HepG2 (cell line): ENCODE measurements at regions not wholly inside any gene's neighbourhood (a gene's known extent, or its start where the extent isn't known, plus 50 kb on each side); places are given as distances from the start of the nearest gene placed in this dataset.
A peak's percentile ranks its signal among the peaks of the same experiment; 100 is the strongest.

Experiments
- EZH2 ChIP-seq: conservative IDR thresholded peaks from 2 replicates; pipeline ENCODE4 v1.6.1; 2012; ENCODE audit warnings: mild to moderate bottlenecking, low read depth, low read length, moderate library complexity
- HES4 ChIP-seq: sonication (generic); formaldehyde crosslinking; IDR thresholded peaks from 2 replicates; pipeline ENCODE4 v1.9.0; 2021; ENCODE audit warnings: mild to moderate bottlenecking, missing genetic modification reagents, borderline replicate concordance
- HMG20A ChIP-seq: IDR thresholded peaks from 2 replicates; pipeline ENCODE4 v1.6.1; 2016; ENCODE audit warnings: borderline replicate concordance
- HMGXB4 ChIP-seq, 2 experiments: sonication (generic) in 1 of 2; formaldehyde crosslinking in 1 of 2; IDR thresholded peaks; 2 replicates each; pipeline versions ENCODE4 v1.4.0 to v1.6.1; 2018 to 2020; ENCODE audit warnings: missing genetic modification reagents in 2 of 2, borderline replicate concordance in 1 of 2, low read depth in 1 of 2, mild to moderate bottlenecking in 1 of 2, missing biosample characterization in 1 of 2
- JARID2 ChIP-seq: sonication (generic); formaldehyde crosslinking; IDR thresholded peaks from 2 replicates; pipeline ENCODE4 v1.8.1; 2023; ENCODE audit warnings: missing genetic modification reagents, inconsistent platforms; ENCODE audit not compliant: insufficient replicate concordance
- NCOR1 ChIP-seq: fragments of 200-600 bp; sonication (generic); IDR thresholded peaks from 2 replicates; pipeline ENCODE4 v1.7.0; 2017; ENCODE audit warnings: antibody characterized with exemption, low read length, borderline replicate concordance
- PITX1 ChIP-seq: sonication (generic); formaldehyde crosslinking; IDR thresholded peaks from 2 replicates; pipeline ENCODE4 v1.5.1; 2020; ENCODE audit warnings: mild to moderate bottlenecking, missing genetic modification reagents
- RFX3 ChIP-seq: IDR thresholded peaks from 2 replicates; pipeline ENCODE4 v1.6.1; 2016; ENCODE audit warnings: missing biosample characterization, missing genetic modification reagents
- TCF7L2 ChIP-seq: IDR thresholded peaks from 2 replicates; pipeline ENCODE4 v1.6.1; 2011; ENCODE audit warnings: mild to moderate bottlenecking, low read depth, low read length, moderate library complexity
- ZBTB26 ChIP-seq: IDR thresholded peaks from 2 replicates; pipeline ENCODE4 v1.6.1; 2016; ENCODE audit warnings: missing compliant biosample characterization, missing genetic modification reagents, borderline replicate concordance
- ZNF326 ChIP-seq: sonication (generic); formaldehyde crosslinking; IDR thresholded peaks from 2 replicates; pipeline ENCODE4 v1.4.0; 2020; ENCODE audit warnings: missing genetic modification reagents, borderline replicate concordance
- ZNF350 ChIP-seq: sonication (generic); formaldehyde crosslinking; IDR thresholded peaks from 2 replicates; pipeline ENCODE4 v1.4.0; 2020; ENCODE audit warnings: mild to moderate bottlenecking, low read depth, missing genetic modification reagents, borderline replicate concordance
- ZNF362 ChIP-seq: sonication (generic); formaldehyde crosslinking; IDR thresholded peaks from 2 replicates; pipeline ENCODE4 v1.4.0; 2020; ENCODE audit warnings: missing genetic modification reagents, mild to moderate bottlenecking, borderline replicate concordance
- ZNF431 ChIP-seq: sonication (generic); formaldehyde crosslinking; IDR thresholded peaks from 2 replicates; pipeline ENCODE4 v1.9.0; 2022; ENCODE audit warnings: missing genetic modification reagents, low read depth, mild to moderate bottlenecking, borderline replicate concordance
- ZNF446 ChIP-seq: sonication (generic); formaldehyde crosslinking; IDR thresholded peaks from 2 replicates; pipeline ENCODE4 v1.5.0; 2020; ENCODE audit warnings: mild to moderate bottlenecking, missing genetic modification reagents
- ZNF740 ChIP-seq: sonication (generic); formaldehyde crosslinking; IDR thresholded peaks from 2 replicates; pipeline ENCODE4 v1.4.0; 2020; ENCODE audit warnings: missing genetic modification reagents
- ZNF790 ChIP-seq: sonication (generic); formaldehyde crosslinking; IDR thresholded peaks from 2 replicates; pipeline ENCODE4 v1.8.0; 2022; ENCODE audit warnings: missing genetic modification reagents, mild to moderate bottlenecking, borderline replicate concordance
- ZSCAN29 ChIP-seq: sonication (generic); formaldehyde crosslinking; conservative IDR thresholded peaks from 2 replicates; pipeline ENCODE4 v1.4.0; 2020; ENCODE audit warnings: mild to moderate bottlenecking, missing genetic modification reagents

- TF ChIP-seq RFX3 (CRISPR knock-in tag), result no peak
- no peak for TF ChIP-seq ZNF446 (CRISPR knock-in tag)
- no peak for TF ChIP-seq ZNF790 (CRISPR knock-in tag)
- no peak for TF ChIP-seq ZNF350 (CRISPR knock-in tag)
- TF ChIP-seq NCOR1, result peak; percentile 51; the same call in 1 of the 2 replicates
- no peak for TF ChIP-seq ZNF326 (CRISPR knock-in tag)
- TF ChIP-seq EZH2, result no peak
- peak; percentile 26; the same call in 1 of the 2 replicates for TF ChIP-seq ZNF362
- TF ChIP-seq JARID2 (CRISPR knock-in tag), result no peak
- no peak for TF ChIP-seq ZSCAN29
- no peak for TF ChIP-seq ZNF431 (CRISPR knock-in tag)
- peak; percentile 36; the same call in 1 of the 2 replicates for TF ChIP-seq HMG20A (CRISPR knock-in tag)
- no peak for TF ChIP-seq ZNF740 (CRISPR knock-in tag)
- TF ChIP-seq HES4 (CRISPR knock-in tag), result no peak
- no peak for TF ChIP-seq PITX1 (CRISPR knock-in tag)
- TF ChIP-seq TCF7L2, result no peak
- TF ChIP-seq ZBTB26 (CRISPR knock-in tag), result no peak
- no peak for TF ChIP-seq HMGXB4 (CRISPR knock-in tag; IDR thresholded peaks at IDR 0.05; ENCODE audit: borderline replicate concordance in 1 of 2, low read depth in 1 of 2)
These were observed 497.8 kb upstream of the NRP1 start (continued) for GRCh38 chr10:33832124-33832787.
